H1 (cell line): ENCODE measurements at regions not wholly inside any gene's neighbourhood (a gene's known extent, or its start where the extent isn't known, plus 50 kb on each side); places are given as distances from the start of the nearest gene placed in this dataset.

Source experiments
- CTCF ChIA-PET: fragments of 300-600 bp; sonication (Branson Sonifier 250); formaldehyde crosslinking; loops from one replicate; lab custom pipeline; 2021; ENCODE audit not compliant: partially characterized antibody; lab: Charles Lee
- POLR2A ChIA-PET: fragments of 300-600 bp; sonication (Branson Sonifier 250); formaldehyde crosslinking; loops from one replicate; lab custom pipeline; 2021; ENCODE audit warnings: inconsistent platforms; ENCODE audit not compliant: partially characterized antibody; lab: Charles Lee
- DNase-seq, 2 experiments: peaks; one replicate each; pipeline versions ENCODE4 v3.0.0 to v3.0.0-alpha.2; 2010 to 2022; ENCODE audit warnings: low spot score in 2 of 2, low read depth in 1 of 2, mixed read lengths in 1 of 2
- FAIRE-seq: peaks from 2 replicates; lab custom pipeline; 2011; peaks lifted over from hg19 to GRCh38; lab: Jason Lieb, UNC
- H2AFZ ChIP-seq: 2 replicates; pipeline ENCODE4 v1.8.1; 2012; ENCODE audit warnings: low read length, inconsistent platforms
- H2AK5ac ChIP-seq: 2 replicates; pipeline ENCODE4 v1.6.1; 2013; ENCODE audit warnings: low read depth, low read length
- H2BK120ac ChIP-seq: replicated peaks from 2 replicates; pipeline ENCODE3; 2013; ENCODE audit warnings: low read depth, low read length, inconsistent platforms
- H2BK12ac ChIP-seq: 2 replicates; pipeline ENCODE4 v1.6.1; 2013; ENCODE audit warnings: low read depth, low read length
- H2BK15ac ChIP-seq: 2 replicates; pipeline ENCODE4 v1.6.1; 2013; ENCODE audit warnings: low read length
- H2BK20ac ChIP-seq: 2 replicates; pipeline ENCODE4 v1.6.1; 2013; ENCODE audit warnings: low read length
- H2BK5ac ChIP-seq: 2 replicates; pipeline ENCODE4 v1.6.1; 2013; ENCODE audit warnings: low read depth, low read length
- H3K14ac ChIP-seq: 2 replicates; pipeline ENCODE4 v1.6.1; 2013; ENCODE audit warnings: inconsistent platforms; ENCODE audit not compliant: insufficient read length
- H3K18ac ChIP-seq: 2 replicates; pipeline ENCODE4 v1.6.1; 2013; ENCODE audit warnings: low read length; ENCODE audit errors: extremely low read depth
- H3K23ac ChIP-seq: 2 replicates; pipeline ENCODE4 v1.6.1; 2013; ENCODE audit warnings: inconsistent platforms; ENCODE audit not compliant: insufficient read length
- H3K23me2 ChIP-seq: 2 replicates; pipeline ENCODE4 v1.6.1; 2013; ENCODE audit warnings: low read depth, low read length
- H3K27ac ChIP-seq: 2 replicates; pipeline ENCODE4 v1.6.1; 2011; ENCODE audit warnings: low read depth, low read length, inconsistent platforms
- H3K27me3 ChIP-seq, 4 experiments: replicated peaks in 1 of 4; 1 replicate in 1 of 4; 2 replicates in 3 of 4; pipeline versions ENCODE4 v1.6.1 to v1.8.1; 2011 to 2013; ENCODE audit warnings: low read length in 3 of 4, mild to moderate bottlenecking in 3 of 4, inconsistent platforms in 2 of 4, mixed read lengths in 2 of 4, moderate library complexity in 1 of 4; ENCODE audit not compliant: control insufficient read depth in 3 of 4, insufficient read depth in 3 of 4; ENCODE audit errors: extremely low read depth in 1 of 4
- H3K36me3 ChIP-seq, 4 experiments: 2 replicates each; pipeline versions ENCODE4 v1.6.1 to v1.8.1; 2011 to 2013; ENCODE audit warnings: mild to moderate bottlenecking in 4 of 4, low read length in 3 of 4, moderate library complexity in 2 of 4, control low read depth in 1 of 4, inconsistent platforms in 1 of 4; ENCODE audit not compliant: insufficient read depth in 4 of 4, control insufficient read depth in 2 of 4
- H3K4ac ChIP-seq: replicated peaks from 2 replicates; pipeline ENCODE3; 2013; ENCODE audit warnings: low read length, low read depth, mixed read lengths, inconsistent platforms; ENCODE audit not compliant: insufficient read length
- H3K4me1 ChIP-seq, 4 experiments: replicated peaks in 1 of 4; 1 replicate in 1 of 4; 2 replicates in 3 of 4; pipeline versions ENCODE4 v1.6.1 to v1.8.1; 2011 to 2013; ENCODE audit warnings: low read length in 3 of 4, inconsistent platforms in 2 of 4, mixed read lengths in 1 of 4; ENCODE audit not compliant: insufficient read depth in 4 of 4, control insufficient read depth in 3 of 4
- H3K4me2 ChIP-seq, 2 experiments: 2 replicates each; pipeline versions ENCODE4 v1.6.1 to v1.8.1; 2011 to 2013; ENCODE audit warnings: low read depth in 2 of 2, low read length in 2 of 2, control low read depth in 1 of 2, inconsistent platforms in 1 of 2, mild to moderate bottlenecking in 1 of 2; ENCODE audit not compliant: insufficient read depth in 1 of 2
- H3K4me3 ChIP-seq, 4 experiments: fragments of 200-600, 300-600 bp in 1 of 4; sonication (generic), shearing (Covaris generic), sonication (Bioruptor Twin) in 1 of 4; 2 replicates each; pipeline versions ENCODE4 v1.5.1 to v1.8.1; 2011 to 2016; ENCODE audit warnings: low read length in 4 of 4, low read depth in 3 of 4, control low read depth in 2 of 4, inconsistent platforms in 2 of 4, mild to moderate bottlenecking in 2 of 4, mixed read lengths in 1 of 4, moderate library complexity in 1 of 4; ENCODE audit not compliant: insufficient read depth in 2 of 4; ENCODE audit errors: extremely low read depth in 1 of 4
- H3K56ac ChIP-seq: replicated peaks from 2 replicates; pipeline ENCODE3; 2013; ENCODE audit warnings: low read depth, mild to moderate bottlenecking, mixed read lengths, low read length, inconsistent platforms; ENCODE audit not compliant: insufficient read length
- H3K79me1 ChIP-seq: 2 replicates; pipeline ENCODE4 v1.6.1; 2013; ENCODE audit warnings: low read depth, low read length, control low read depth
- H3K79me2 ChIP-seq, 2 experiments: 2 replicates each; pipeline versions ENCODE4 v1.6.1 to v1.8.1; 2012 to 2013; ENCODE audit warnings: low read length in 2 of 2, mild to moderate bottlenecking in 2 of 2, inconsistent platforms in 1 of 2; ENCODE audit not compliant: insufficient read depth in 2 of 2, control insufficient read depth in 1 of 2
- H3K9ac ChIP-seq, 4 experiments: replicated peaks in 1 of 4; 1 replicate in 1 of 4; 2 replicates in 3 of 4; pipeline versions ENCODE4 v1.6.1 to v1.8.1; 2011 to 2013; ENCODE audit warnings: low read depth in 3 of 4, low read length in 3 of 4, control low read depth in 2 of 4, mild to moderate bottlenecking in 2 of 4, moderate library complexity in 2 of 4, inconsistent platforms in 1 of 4; ENCODE audit errors: extremely low read depth in 1 of 4
- H3K9me3 ChIP-seq, 2 experiments: 2 replicates each; pipeline versions ENCODE4 v1.6.1 to v1.8.1; 2012 to 2013; ENCODE audit warnings: mild to moderate bottlenecking in 2 of 2, moderate library complexity in 2 of 2, control low read depth in 1 of 2, inconsistent platforms in 1 of 2, low read depth in 1 of 2, low read length in 1 of 2, mixed read lengths in 1 of 2; ENCODE audit not compliant: insufficient read depth in 2 of 2
- H4K20me1 ChIP-seq, 2 experiments: replicated peaks in 1 of 2; 2 replicates each; pipeline versions ENCODE3 to v1.8.1; 2011 to 2013; ENCODE audit warnings: inconsistent platforms in 2 of 2, low read length in 2 of 2, mild to moderate bottlenecking in 1 of 2; ENCODE audit not compliant: insufficient read depth in 2 of 2, control insufficient read depth in 1 of 2
- H4K5ac ChIP-seq: 2 replicates; pipeline ENCODE4 v1.6.1; 2013; ENCODE audit warnings: low read length, low read depth, mixed read lengths, inconsistent platforms; ENCODE audit not compliant: insufficient read length
- H4K8ac ChIP-seq: 2 replicates; pipeline ENCODE4 v1.8.0; 2013; ENCODE audit warnings: mild to moderate bottlenecking, moderate library complexity, low read length, inconsistent platforms; ENCODE audit not compliant: insufficient read depth; ENCODE audit errors: extremely low read depth
- H4K91ac ChIP-seq: replicated peaks from 2 replicates; pipeline ENCODE3; 2013; ENCODE audit warnings: low read length, mixed read lengths, inconsistent platforms; ENCODE audit not compliant: insufficient read length
- BRCA1 ChIP-seq: IDR thresholded peaks from 2 replicates; pipeline ENCODE4 v1.6.1; 2012; ENCODE audit warnings: low read depth, low read length, improper control_type of control experiment
- CHD2 ChIP-seq: IDR thresholded peaks from 2 replicates; pipeline ENCODE4 v1.6.1; 2012; ENCODE audit warnings: low read length, improper control_type of control experiment
- EZH2 ChIP-seq: fragments of 200-600 bp; sonication (generic); IDR thresholded peaks from 2 replicates; pipeline ENCODE4 v1.7.1; 2012; ENCODE audit warnings: low read depth, mild to moderate bottlenecking, moderate library complexity, low read length, inconsistent platforms; ENCODE audit not compliant: severe bottlenecking
- FOSL1 ChIP-seq: IDR thresholded peaks from 2 replicates; pipeline ENCODE4 v1.6.1; 2011; ENCODE audit warnings: mild to moderate bottlenecking, low read depth, low read length, moderate library complexity; ENCODE audit not compliant: insufficient read depth
- GTF2F1 ChIP-seq: IDR thresholded peaks from 2 replicates; pipeline ENCODE4 v1.6.1; 2012; ENCODE audit warnings: low read depth, low read length, improper control_type of control experiment, borderline replicate concordance
- KDM1A ChIP-seq: fragments of 200-600, 300-600 bp; sonication (generic); IDR thresholded peaks from 2 replicates; pipeline ENCODE4 v1.7.1; 2016; ENCODE audit warnings: mild to moderate bottlenecking, low read length, borderline replicate concordance
- KDM4A ChIP-seq: IDR thresholded peaks from one replicate; pipeline ENCODE4 v1.7.1; 2012; ENCODE audit warnings: low read depth, mild to moderate bottlenecking, moderate library complexity, low read length, inconsistent platforms; ENCODE audit not compliant: severe bottlenecking
- KDM5A ChIP-seq: fragments of 200-600 bp; IDR thresholded peaks from 2 replicates; pipeline ENCODE4 v1.7.1; 2012; ENCODE audit warnings: mild to moderate bottlenecking, low read length, inconsistent platforms, mixed read lengths
- MAFK ChIP-seq: IDR thresholded peaks from 2 replicates; pipeline ENCODE4 v1.6.1; 2012; ENCODE audit warnings: low read depth, mild to moderate bottlenecking, improper control_type of control experiment, low read length
- RAD21 ChIP-seq, 2 experiments: IDR thresholded peaks in 1 of 2; conservative IDR thresholded peaks in 1 of 2; 2 replicates each; pipeline ENCODE4 v1.6.1; 2011; ENCODE audit warnings: low read depth in 2 of 2, low read length in 2 of 2, improper control_type of control experiment in 1 of 2, inconsistent platforms in 1 of 2, mild to moderate bottlenecking in 1 of 2, moderate library complexity in 1 of 2
- RXRA ChIP-seq: IDR thresholded peaks from 2 replicates; pipeline ENCODE4 v1.6.1; 2011; ENCODE audit warnings: low read depth, mild to moderate bottlenecking, low read length, moderate library complexity; ENCODE audit not compliant: insufficient read depth
- SP2 ChIP-seq: IDR thresholded peaks from 2 replicates; pipeline ENCODE4 v1.6.1; 2012; ENCODE audit warnings: mild to moderate bottlenecking, low read length, inconsistent platforms
- SP4 ChIP-seq: IDR thresholded peaks from 2 replicates; pipeline ENCODE4 v1.6.1; 2012; ENCODE audit warnings: low read length, inconsistent platforms
- TAF1 ChIP-seq: IDR thresholded peaks from 2 replicates; pipeline ENCODE4 v1.6.1; 2011; ENCODE audit warnings: mild to moderate bottlenecking, low read depth, low read length
- TAF7 ChIP-seq: optimal IDR thresholded peaks from 2 replicates; pipeline ENCODE3; 2011; ENCODE audit warnings: low read depth, mild to moderate bottlenecking, inconsistent platforms, low read length, moderate library complexity, borderline replicate concordance
- WGBS, 2 experiments: shearing (Covaris generic) in 1 of 2; methylation state at CpG; one replicate each; pipeline versions ENCODE4 v1.1.6 to v1.1.7; 2013 to 2015; ENCODE audit warnings: low lambda C conversion rate in 2 of 2, mixed read lengths in 2 of 2, inconsistent platforms in 1 of 2, low coverage in 1 of 2, missing lambda C conversion rate in 1 of 2; ENCODE audit not compliant: insufficient replicate concordance in 2 of 2, insufficient coverage in 1 of 2, insufficient read length in 1 of 2; ENCODE audit errors: extremely low coverage in 1 of 2, missing lambda C conversion rate in 1 of 2; 5-methylcytosine and 5-hydroxymethylcytosine counted together

- Histone ChIP-seq H3K14ac (no peak overlapping the region), H3K4me1 (no peaks in the 10 kb centered on the region), H2BK12ac (no peak overlapping the region), H2AFZ (no peak overlapping the region), H4K5ac (no peak overlapping the region), H3K23me2 (no peaks in the 10 kb centered on the region), H3K36me3 (no peaks in the 10 kb centered on the region), H4K20me1 (no peaks in the 10 kb centered on the region), H3K27me3 (no peaks in the 10 kb centered on the region), H3K56ac (no peak overlapping the region), H3K23ac (no peak overlapping the region), H3K79me1 (no peaks in the 10 kb centered on the region), H3K79me2 (no peaks in the 10 kb centered on the region), H4K91ac (no peak overlapping the region), H2BK5ac (no peak overlapping the region), H4K8ac (no peak overlapping the region), H3K4me3 (no peak overlapping the region), H3K4me2 (no peak overlapping the region), H3K4ac (no peak overlapping the region), H3K9ac (no peak overlapping the region), H3K18ac (no peak overlapping the region), H2BK120ac (no peak overlapping the region), H2BK20ac (no peak overlapping the region), H3K27ac (no peak overlapping the region), H2BK15ac (no peak overlapping the region), H3K9me3 (peaks cover 0 to 11% of the 10 kb centered on the region in 2 experiments; a peak in 1 of 4 replicates), H2AK5ac (no peak overlapping the region)
- WGBS, 2 experiments: 95% methylated on average over 1 of the region's 1 CpG; no CpG with 5 or more reads in 1 of the 2 experiments
- ChIA-PET POLR2A (interaction anchor here (0.7 kb wide), 1 partner anchor 812 kb away, joined by 3 read pairs; no protein-coding TSS in a partner anchor), CTCF (interaction anchor here (0.6 to 1.6 kb wide), 4 partner anchors 16 to 126 kb away, joined by 3 to 4 read pairs (median 3); no protein-coding TSS in a partner anchor)
- DNase-seq (no peak), FAIRE-seq (no peak)
- TF ChIP-seq GTF2F1 (no peak), BRCA1 (no peak), EZH2 (no peak), CHD2 (no peak), SP4 (no peak), RXRA (no peak), KDM1A (no peak), TAF7 (no peak), FOSL1 (no peak), RAD21 (IDR thresholded peaks at IDR 0.05 in 1 of 2, conservative IDR thresholded peaks at IDR 0.05 in 1 of 2; ENCODE audit: low read depth in 2 of 2, low read length in 2 of 2) (no peak), TAF1 (no peak), KDM5A (no peak), KDM4A (no peak), SP2 (no peak), MAFK (no peak)
These were observed 156.1 kb upstream of the ADAMTSL1 start for GRCh38 chr9:18317896-18318295.
